Upper lobe of right lung (tissue), 1 donor: ENCODE measurements at regions not wholly inside any gene's neighbourhood (a gene's known extent, or its start where the extent isn't known, plus 50 kb on each side); places are given as distances from the start of the nearest gene placed in this dataset.

Source experiments
- ATAC-seq: fragments of 200-7000 bp; cut with Tn5 transposase; one replicate; pipeline ENCODE4 v1.9.1; 2020; ENCODE audit warnings: mild to moderate bottlenecking, moderate library complexity
- DNase-seq: peaks from one replicate; pipeline ENCODE4 v3.0.0-alpha.2; 2020
- H3K27ac ChIP-seq: fragments of 200-600 bp; one replicate; pipeline ENCODE4 v1.8.0; 2022
- H3K27me3 ChIP-seq: fragments of 200-600 bp; one replicate; pipeline ENCODE4 v1.8.0; 2022; ENCODE audit warnings: mild to moderate bottlenecking
- H3K36me3 ChIP-seq: fragments of 200-600 bp; one replicate; pipeline ENCODE4 v1.8.0; 2022
- H3K4me1 ChIP-seq: fragments of 200-600 bp; one replicate; pipeline ENCODE4 v1.8.0; 2022
- H3K4me3 ChIP-seq: fragments of 200-600 bp; one replicate; pipeline ENCODE4 v1.8.0; 2022; ENCODE audit warnings: mild to moderate bottlenecking
- H3K9me3 ChIP-seq: fragments of 200-600 bp; one replicate; pipeline ENCODE4 v1.8.0; 2022
- CTCF ChIP-seq: fragments of 200-600 bp; IDR thresholded peaks from one replicate; pipeline ENCODE4 v1.8.0; 2022; ENCODE audit warnings: antibody characterized with exemption
- intact Hi-C: fragments of 100-400 bp; cut with DNase I; formaldehyde crosslinking; loops from one replicate; pipeline ENCODE4 v1.11.0; 2022
- donor health status: DM: no; HTN: yes; CAD: no; lungs with severe emphysema.

- H3K27ac ChIP-seq, result no peak overlapping the region
- ATAC-seq (no peak), DNase-seq (no peak)
- no peak overlapping the region for H3K4me3 ChIP-seq
- no peaks in the 10 kb centered on the region for H3K4me1 ChIP-seq
- H3K36me3 ChIP-seq, result no peaks in the 10 kb centered on the region
- no peaks in the 10 kb centered on the region for H3K9me3 ChIP-seq
- H3K27me3 ChIP-seq, result no peaks in the 10 kb centered on the region
- TF ChIP-seq CTCF, result no peak
- intact Hi-C loops, result no loop called here
Observed at GRCh38 chr2:23243073-23243659, 141.8 kb upstream of the KLHL29 start.

- Histone ChIP-seq H3K4me1 (no peaks in the 10 kb centered on the region), H3K27me3 (no peaks in the 10 kb centered on the region), H3K27ac (no peak overlapping the region), H3K4me3 (no peak overlapping the region), H3K9me3 (no peaks in the 10 kb centered on the region), H3K36me3 (no peaks in the 10 kb centered on the region)
- no peak for TF ChIP-seq CTCF
- intact Hi-C loops, result no loop called here
- ATAC-seq (no peak), DNase-seq (no peak)
Observed at GRCh38 chr2:23244617-23245016, 140.4 kb upstream of the KLHL29 start.

- Histone ChIP-seq H3K9me3 (no peaks in the 10 kb centered on the region), H3K36me3 (no peaks in the 10 kb centered on the region), H3K4me3 (no peak overlapping the region), H3K4me1 (no peaks in the 10 kb centered on the region), H3K27me3 (no peaks in the 10 kb centered on the region), H3K27ac (no peak overlapping the region)
- DNase-seq, result no peak
- TF ChIP-seq CTCF, result no peak
- intact Hi-C loops, result no loop called here
- ATAC-seq, result no peak
Observed at GRCh38 chr2:23246992-23247683, 137.8 kb upstream of the KLHL29 start.

GRCh38 chr2:23248667-23249066 lies 136.3 kb upstream of the KLHL29 start:
- no peak overlapping the region for H3K4me3 ChIP-seq
- no peak for ATAC-seq

GRCh38 chr2:23249348-23249747 lies 135.6 kb upstream of the KLHL29 start:
- Histone ChIP-seq H3K9me3 (no peaks in the 10 kb centered on the region), H3K27me3 (no peaks in the 10 kb centered on the region), H3K36me3 (no peaks in the 10 kb centered on the region), H3K4me3 (no peak overlapping the region), H3K4me1 (no peaks in the 10 kb centered on the region), H3K27ac (no peak overlapping the region)
- TF ChIP-seq CTCF, result no peak
- no peak for ATAC-seq
- intact Hi-C loops, result no loop called here
- no peak for DNase-seq

More at GRCh38 chr2:23248667-23249066, 136.3 kb upstream of the KLHL29 start:
- no peak overlapping the region for H3K27ac ChIP-seq
- H3K27me3 ChIP-seq, result no peaks in the 10 kb centered on the region
- TF ChIP-seq CTCF, result no peak
- no peaks in the 10 kb centered on the region for H3K36me3 ChIP-seq
- intact Hi-C loops, result no loop called here
- no peak for DNase-seq
- H3K9me3 ChIP-seq, result no peaks in the 10 kb centered on the region
- H3K4me1 ChIP-seq, result no peaks in the 10 kb centered on the region
